GM23338 (cell line): ENCODE measurements at regions not wholly inside any gene's neighbourhood (a gene's known extent, or its start where the extent isn't known, plus 50 kb on each side); places are given as distances from the start of the nearest gene placed in this dataset.

Source experiments
- ATAC-seq: fragments of 200-7000 bp; cut with Tn5 transposase; 3 replicates; pipeline ENCODE4 v1.9.1; 2020
- DNase-seq: peaks from one replicate; pipeline ENCODE4 v3.0.0-alpha.2; 2015; ENCODE audit warnings: low spot score
- H2AFZ ChIP-seq: fragments of 200-600 bp; sonication (generic); 2 replicates; pipeline ENCODE4 v1.8.0; 2016; ENCODE audit warnings: antibody characterized with exemption, mild to moderate bottlenecking, moderate library complexity
- H3F3A ChIP-seq: fragments of 200-600 bp; sonication (generic); replicated peaks from 2 replicates; pipeline ENCODE4 v1.8.0; 2017; ENCODE audit warnings: antibody characterized with exemption, mixed run types, low read depth
- H3K27ac ChIP-seq: fragments of 200-600 bp; sonication (generic); 2 replicates; pipeline ENCODE4 v1.6.1; 2016; ENCODE audit warnings: low read depth
- H3K27me3 ChIP-seq: fragments of 200-600 bp; sonication (generic); 2 replicates; pipeline ENCODE4 v1.8.0; 2016; ENCODE audit warnings: mild to moderate bottlenecking, mixed run types, moderate library complexity; ENCODE audit not compliant: insufficient read depth
- H3K36me3 ChIP-seq: fragments of 200-600 bp; sonication (generic); 2 replicates; pipeline ENCODE4 v1.8.0; 2016; ENCODE audit warnings: mild to moderate bottlenecking; ENCODE audit not compliant: insufficient read depth
- H3K4me1 ChIP-seq: fragments of 200-600 bp; sonication (generic); 2 replicates; pipeline ENCODE4 v1.8.0; 2016; ENCODE audit warnings: mild to moderate bottlenecking, moderate library complexity; ENCODE audit not compliant: insufficient read depth
- H3K4me2 ChIP-seq: fragments of 200-600 bp; sonication (generic); 2 replicates; pipeline ENCODE4 v1.7.1; 2017; ENCODE audit warnings: mixed run types
- H3K4me3 ChIP-seq: fragments of 200-600 bp; sonication (generic); 2 replicates; pipeline ENCODE4 v1.6.1; 2016; ENCODE audit warnings: mixed run types
- H3K79me2 ChIP-seq: fragments of 200-600 bp; sonication (generic); replicated peaks from 2 replicates; pipeline ENCODE4 v1.8.0; 2017; ENCODE audit warnings: mild to moderate bottlenecking; ENCODE audit not compliant: insufficient read depth
- H3K9me2 ChIP-seq: fragments of 200-600 bp; sonication (generic); 2 replicates; pipeline ENCODE4 v1.8.0; 2017; ENCODE audit not compliant: insufficient read depth
- H4K20me1 ChIP-seq: fragments of 200-600 bp; sonication (generic); replicated peaks from 2 replicates; pipeline ENCODE4 v1.8.0; 2017; ENCODE audit warnings: mild to moderate bottlenecking; ENCODE audit not compliant: insufficient read depth
- H3K27ac Mint-ChIP-seq: 2 replicates; pipeline ENCODE4 v1.8.0; 2020; ENCODE audit warnings: inconsistent platforms, mild to moderate bottlenecking, moderate library complexity, mixed read lengths
- H3K27me3 Mint-ChIP-seq: 3 replicates; pipeline ENCODE4 v1.8.0; 2022; ENCODE audit warnings: low read depth, mild to moderate bottlenecking, moderate library complexity, mixed read lengths, inconsistent platforms; ENCODE audit not compliant: insufficient read depth, poor library complexity
- H3K36me3 Mint-ChIP-seq: 3 replicates; pipeline ENCODE4 v1.8.0; 2021; ENCODE audit warnings: low read depth, mild to moderate bottlenecking, inconsistent platforms, moderate library complexity, mixed read lengths
- H3K4me1 Mint-ChIP-seq: 3 replicates; pipeline ENCODE4 v1.8.0; 2020; ENCODE audit warnings: mild to moderate bottlenecking, inconsistent platforms, mixed read lengths
- H3K4me3 Mint-ChIP-seq: 3 replicates; pipeline ENCODE4 v1.8.0; 2021; ENCODE audit warnings: moderate library complexity, mild to moderate bottlenecking, inconsistent platforms, mixed read lengths
- H3K9me3 Mint-ChIP-seq: 3 replicates; pipeline ENCODE4 v1.8.0; 2020; ENCODE audit warnings: moderate library complexity, mild to moderate bottlenecking, inconsistent platforms, mixed read lengths
- CREB1 ChIP-seq: fragments of 250-450 bp; sonication (Bioruptor Pico); IDR thresholded peaks from 2 replicates; pipeline ENCODE4 v1.5.0; 2020; ENCODE audit warnings: low read depth, mild to moderate bottlenecking, moderate library complexity
- EZH2phosphoT487 ChIP-seq: fragments of 200-600 bp; sonication (generic); IDR thresholded peaks from one replicate; pipeline ENCODE4 v1.8.1; 2018; ENCODE audit warnings: antibody characterized with exemption; ENCODE audit not compliant: unreplicated experiment
- JUNB ChIP-seq: IDR thresholded peaks from one replicate; pipeline ENCODE4 v1.6.1; 2016; ENCODE audit warnings: antibody characterized with exemption; ENCODE audit not compliant: unreplicated experiment
- POLR2AphosphoS5 ChIP-seq: IDR thresholded peaks from 2 replicates; pipeline ENCODE4 v1.6.1; 2016; ENCODE audit warnings: antibody characterized with exemption, low read depth
- ZNF114 ChIP-seq: fragments of 250-450 bp; sonication (Bioruptor Pico); IDR thresholded peaks from 2 replicates; pipeline ENCODE4 v1.5.0; 2020; ENCODE audit warnings: mild to moderate bottlenecking, moderate library complexity
- ZNF331 ChIP-seq: fragments of 250-450 bp; sonication (Bioruptor Pico); IDR thresholded peaks from 2 replicates; pipeline ENCODE4 v1.5.0; 2020; ENCODE audit warnings: low read depth, mild to moderate bottlenecking, moderate library complexity
- TF ChIP-seq, protein P1 (sequence below): fragments of 250-450 bp; sonication (Bioruptor Pico); IDR thresholded peaks from 2 replicates; pipeline ENCODE4 v1.5.0; 2020; ENCODE audit warnings: mild to moderate bottlenecking, moderate library complexity
- TF ChIP-seq, protein P2 (sequence below): IDR thresholded peaks from 2 replicates; pipeline ENCODE4 v1.6.1; 2016; ENCODE audit warnings: antibody characterized with exemption
- TF ChIP-seq, protein P3 (sequence below), 2 experiments: fragments of 200-600 bp in 1 of 2; sonication (generic) in 1 of 2; conservative IDR thresholded peaks; 2 replicates each; pipeline versions ENCODE4 v1.5.1 to v1.6.1; 2016 to 2017; ENCODE audit warnings: antibody characterized with exemption in 2 of 2, low read depth in 2 of 2, mild to moderate bottlenecking in 2 of 2, moderate library complexity in 1 of 2

DNA sequence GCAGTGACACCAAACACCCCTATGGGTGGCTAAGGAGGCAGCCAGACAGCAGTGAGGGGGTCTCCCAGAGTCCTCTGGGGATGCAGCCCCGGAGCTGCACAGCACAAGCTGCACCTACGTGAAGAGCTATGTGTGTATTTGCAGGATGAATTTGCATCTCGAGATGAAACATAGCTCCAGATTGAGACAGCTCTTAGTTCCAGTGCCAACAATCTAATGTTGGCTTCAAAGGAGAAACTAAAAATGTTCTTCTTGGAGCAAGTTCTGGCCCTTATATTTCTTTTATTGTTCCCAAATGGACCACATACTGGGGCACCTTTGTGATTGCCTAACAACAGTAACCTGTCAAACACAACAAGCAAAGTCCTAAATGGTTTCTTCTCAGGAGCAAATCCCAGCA, 233.9 kb downstream of the SLC4A3 start:
- Mint-ChIP-seq H3K36me3 (no peaks in the 10 kb centered on the region), H3K27ac (no peak overlapping the region), H3K4me1 (peaks cover 7% of the 10 kb centered on the region; the same call in 2 of the 3 replicates), H3K4me3 (no peak overlapping the region), H3K27me3 (peaks cover 2% of the 10 kb centered on the region), H3K9me3 (no peaks in the 10 kb centered on the region)
- H3K4me3 ChIP-seq = no peak overlapping the region
- DNase-seq = no peak
- H3K9me2 ChIP-seq = peaks cover 6% of the 10 kb centered on the region; the same call in 1 of the 2 replicates
- no peak overlapping the region for H2AFZ ChIP-seq
- H3K4me1 ChIP-seq = no peaks in the 10 kb centered on the region
- no peaks in the 10 kb centered on the region for H3K79me2 ChIP-seq
- TF ChIP-seq JUNB (no peak), ZNF114 (CRISPR knock-in tag) (no peak), POLR2AphosphoS5 (no peak), EZH2phosphoT487 (no peak), ZNF331 (CRISPR knock-in tag) (no peak), CREB1 (CRISPR knock-in tag) (no peak)
- TF ChIP-seq, protein P1, sequence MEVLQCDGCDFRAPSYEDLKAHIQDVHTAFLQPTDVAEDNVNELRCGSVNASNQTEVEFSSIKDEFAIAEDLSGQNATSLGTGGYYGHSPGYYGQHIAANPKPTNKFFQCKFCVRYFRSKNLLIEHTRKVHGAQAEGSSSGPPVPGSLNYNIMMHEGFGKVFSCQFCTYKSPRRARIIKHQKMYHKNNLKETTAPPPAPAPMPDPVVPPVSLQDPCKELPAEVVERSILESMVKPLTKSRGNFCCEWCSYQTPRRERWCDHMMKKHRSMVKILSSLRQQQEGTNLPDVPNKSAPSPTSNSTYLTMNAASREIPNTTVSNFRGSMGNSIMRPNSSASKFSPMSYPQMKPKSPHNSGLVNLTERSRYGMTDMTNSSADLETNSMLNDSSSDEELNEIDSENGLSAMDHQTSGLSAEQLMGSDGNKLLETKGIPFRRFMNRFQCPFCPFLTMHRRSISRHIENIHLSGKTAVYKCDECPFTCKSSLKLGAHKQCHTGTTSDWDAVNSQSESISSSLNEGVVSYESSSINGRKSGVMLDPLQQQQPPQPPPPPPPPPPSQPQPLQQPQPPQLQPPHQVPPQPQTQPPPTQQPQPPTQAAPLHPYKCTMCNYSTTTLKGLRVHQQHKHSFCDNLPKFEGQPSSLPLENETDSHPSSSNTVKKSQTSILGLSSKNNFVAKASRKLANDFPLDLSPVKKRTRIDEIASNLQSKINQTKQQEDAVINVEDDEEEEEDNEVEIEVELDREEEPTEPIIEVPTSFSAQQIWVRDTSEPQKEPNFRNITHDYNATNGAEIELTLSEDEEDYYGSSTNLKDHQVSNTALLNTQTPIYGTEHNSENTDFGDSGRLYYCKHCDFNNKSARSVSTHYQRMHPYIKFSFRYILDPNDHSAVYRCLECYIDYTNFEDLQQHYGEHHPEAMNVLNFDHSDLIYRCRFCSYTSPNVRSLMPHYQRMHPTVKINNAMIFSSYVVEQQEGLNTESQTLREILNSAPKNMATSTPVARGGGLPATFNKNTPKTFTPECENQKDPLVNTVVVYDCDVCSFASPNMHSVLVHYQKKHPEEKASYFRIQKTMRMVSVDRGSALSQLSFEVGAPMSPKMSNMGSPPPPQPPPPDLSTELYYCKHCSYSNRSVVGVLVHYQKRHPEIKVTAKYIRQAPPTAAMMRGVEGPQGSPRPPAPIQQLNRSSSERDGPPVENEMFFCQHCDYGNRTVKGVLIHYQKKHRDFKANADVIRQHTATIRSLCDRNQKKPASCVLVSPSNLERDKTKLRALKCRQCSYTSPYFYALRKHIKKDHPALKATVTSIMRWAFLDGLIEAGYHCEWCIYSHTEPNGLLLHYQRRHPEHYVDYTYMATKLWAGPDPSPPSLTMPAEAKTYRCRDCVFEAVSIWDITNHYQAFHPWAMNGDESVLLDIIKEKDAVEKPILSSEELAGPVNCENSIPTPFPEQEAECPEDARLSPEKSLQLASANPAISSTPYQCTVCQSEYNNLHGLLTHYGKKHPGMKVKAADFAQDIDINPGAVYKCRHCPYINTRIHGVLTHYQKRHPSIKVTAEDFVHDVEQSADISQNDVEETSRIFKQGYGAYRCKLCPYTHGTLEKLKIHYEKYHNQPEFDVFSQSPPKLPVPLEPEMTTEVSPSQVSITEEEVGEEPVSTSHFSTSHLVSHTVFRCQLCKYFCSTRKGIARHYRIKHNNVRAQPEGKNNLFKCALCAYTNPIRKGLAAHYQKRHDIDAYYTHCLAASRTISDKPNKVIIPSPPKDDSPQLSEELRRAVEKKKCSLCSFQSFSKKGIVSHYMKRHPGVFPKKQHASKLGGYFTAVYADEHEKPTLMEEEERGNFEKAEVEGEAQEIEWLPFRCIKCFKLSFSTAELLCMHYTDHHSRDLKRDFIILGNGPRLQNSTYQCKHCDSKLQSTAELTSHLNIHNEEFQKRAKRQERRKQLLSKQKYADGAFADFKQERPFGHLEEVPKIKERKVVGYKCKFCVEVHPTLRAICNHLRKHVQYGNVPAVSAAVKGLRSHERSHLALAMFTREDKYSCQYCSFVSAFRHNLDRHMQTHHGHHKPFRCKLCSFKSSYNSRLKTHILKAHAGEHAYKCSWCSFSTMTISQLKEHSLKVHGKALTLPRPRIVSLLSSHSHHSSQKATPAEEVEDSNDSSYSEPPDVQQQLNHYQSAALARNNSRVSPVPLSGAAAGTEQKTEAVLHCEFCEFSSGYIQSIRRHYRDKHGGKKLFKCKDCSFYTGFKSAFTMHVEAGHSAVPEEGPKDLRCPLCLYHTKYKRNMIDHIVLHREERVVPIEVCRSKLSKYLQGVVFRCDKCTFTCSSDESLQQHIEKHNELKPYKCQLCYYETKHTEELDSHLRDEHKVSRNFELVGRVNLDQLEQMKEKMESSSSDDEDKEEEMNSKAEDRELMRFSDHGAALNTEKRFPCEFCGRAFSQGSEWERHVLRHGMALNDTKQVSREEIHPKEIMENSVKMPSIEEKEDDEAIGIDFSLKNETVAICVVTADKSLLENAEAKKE (CRISPR knock-in tag) = no peak
- TF ChIP-seq, protein P2, sequence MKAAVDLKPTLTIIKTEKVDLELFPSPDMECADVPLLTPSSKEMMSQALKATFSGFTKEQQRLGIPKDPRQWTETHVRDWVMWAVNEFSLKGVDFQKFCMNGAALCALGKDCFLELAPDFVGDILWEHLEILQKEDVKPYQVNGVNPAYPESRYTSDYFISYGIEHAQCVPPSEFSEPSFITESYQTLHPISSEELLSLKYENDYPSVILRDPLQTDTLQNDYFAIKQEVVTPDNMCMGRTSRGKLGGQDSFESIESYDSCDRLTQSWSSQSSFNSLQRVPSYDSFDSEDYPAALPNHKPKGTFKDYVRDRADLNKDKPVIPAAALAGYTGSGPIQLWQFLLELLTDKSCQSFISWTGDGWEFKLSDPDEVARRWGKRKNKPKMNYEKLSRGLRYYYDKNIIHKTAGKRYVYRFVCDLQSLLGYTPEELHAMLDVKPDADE = no peak
- TF ChIP-seq, protein P3, sequence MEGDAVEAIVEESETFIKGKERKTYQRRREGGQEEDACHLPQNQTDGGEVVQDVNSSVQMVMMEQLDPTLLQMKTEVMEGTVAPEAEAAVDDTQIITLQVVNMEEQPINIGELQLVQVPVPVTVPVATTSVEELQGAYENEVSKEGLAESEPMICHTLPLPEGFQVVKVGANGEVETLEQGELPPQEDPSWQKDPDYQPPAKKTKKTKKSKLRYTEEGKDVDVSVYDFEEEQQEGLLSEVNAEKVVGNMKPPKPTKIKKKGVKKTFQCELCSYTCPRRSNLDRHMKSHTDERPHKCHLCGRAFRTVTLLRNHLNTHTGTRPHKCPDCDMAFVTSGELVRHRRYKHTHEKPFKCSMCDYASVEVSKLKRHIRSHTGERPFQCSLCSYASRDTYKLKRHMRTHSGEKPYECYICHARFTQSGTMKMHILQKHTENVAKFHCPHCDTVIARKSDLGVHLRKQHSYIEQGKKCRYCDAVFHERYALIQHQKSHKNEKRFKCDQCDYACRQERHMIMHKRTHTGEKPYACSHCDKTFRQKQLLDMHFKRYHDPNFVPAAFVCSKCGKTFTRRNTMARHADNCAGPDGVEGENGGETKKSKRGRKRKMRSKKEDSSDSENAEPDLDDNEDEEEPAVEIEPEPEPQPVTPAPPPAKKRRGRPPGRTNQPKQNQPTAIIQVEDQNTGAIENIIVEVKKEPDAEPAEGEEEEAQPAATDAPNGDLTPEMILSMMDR (conservative IDR thresholded peaks at IDR 0.05; ENCODE audit: low read depth in 2 of 2) = no peak
- H3K27me3 ChIP-seq = no peaks in the 10 kb centered on the region
- no peaks in the 10 kb centered on the region for H3F3A ChIP-seq
- H3K27ac ChIP-seq = no peak overlapping the region
- no peaks in the 10 kb centered on the region for H4K20me1 ChIP-seq
- ATAC-seq = no peak
- no peak overlapping the region for H3K4me2 ChIP-seq
- H3K36me3 ChIP-seq = no peaks in the 10 kb centered on the region
